ENCODE measurements at regions not wholly inside any gene's neighbourhood (a gene's known extent, or its start where the extent isn't known, plus 50 kb on each side); places are given as distances from the start of the nearest gene placed in this dataset.

DNA sequence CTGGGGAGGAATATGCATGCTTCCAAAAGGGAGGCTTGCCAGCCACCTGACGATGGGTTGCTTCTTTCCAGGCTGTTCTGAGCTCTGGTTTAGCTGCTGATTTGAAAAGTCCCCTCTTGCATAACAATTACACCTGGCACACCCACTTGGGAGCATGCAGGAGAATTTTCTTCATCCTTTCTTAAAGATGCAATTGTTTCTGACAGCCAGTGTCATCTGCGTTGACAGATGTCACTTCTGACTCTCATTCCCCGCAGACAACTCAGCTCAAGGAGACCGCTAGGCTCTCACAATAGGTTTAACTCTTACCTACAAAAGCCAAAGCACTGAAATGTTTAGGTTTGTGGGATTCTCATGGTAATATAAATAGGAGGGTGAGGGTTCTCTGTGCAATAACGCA is 185.6 kb upstream of the SYNPR start:
- H3K27ac ChIP-seq = no peak overlapping the region
- no peak for TF ChIP-seq CTCF (conservative IDR thresholded peaks at IDR 0.05)
- no peak for TF ChIP-seq ZFX (IDR thresholded peaks at IDR 0.05)

DNA sequence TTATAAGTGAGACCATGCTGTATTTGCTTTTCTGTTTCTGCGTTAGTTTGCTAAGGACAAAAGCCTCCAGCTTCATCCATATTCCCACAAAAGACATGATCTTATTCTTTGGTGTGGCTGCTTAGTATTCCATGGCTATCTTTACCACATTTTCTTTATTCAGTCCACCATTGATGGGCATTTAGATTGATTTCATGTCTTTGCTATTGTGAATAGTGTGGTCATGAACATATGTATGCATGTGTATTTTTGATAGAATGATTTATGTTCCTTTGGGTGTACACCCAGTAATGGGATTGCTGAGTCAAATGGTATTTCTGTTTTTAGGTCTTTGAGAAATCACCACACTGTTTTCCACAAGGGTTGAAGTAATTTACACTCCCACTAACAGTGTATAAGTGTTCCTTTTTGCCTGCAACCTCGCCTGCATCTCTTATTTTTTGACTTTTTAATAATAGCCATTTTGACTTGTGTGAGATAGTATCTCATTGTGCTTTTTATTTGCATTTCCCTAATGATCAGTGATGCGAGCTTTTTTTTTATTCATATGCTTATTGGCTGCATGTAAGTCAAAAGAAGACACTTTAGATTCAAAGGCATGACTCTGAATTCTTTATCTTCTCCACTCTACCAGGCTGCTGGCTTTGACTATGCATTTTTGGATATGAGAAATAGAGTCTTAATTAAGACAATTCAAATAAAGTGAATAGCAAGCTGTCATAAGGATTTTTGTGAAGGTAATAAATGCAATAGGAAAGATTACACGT is 183.3 kb upstream of the SYNPR start:
- no peak overlapping the region for H3K27ac ChIP-seq

DNA sequence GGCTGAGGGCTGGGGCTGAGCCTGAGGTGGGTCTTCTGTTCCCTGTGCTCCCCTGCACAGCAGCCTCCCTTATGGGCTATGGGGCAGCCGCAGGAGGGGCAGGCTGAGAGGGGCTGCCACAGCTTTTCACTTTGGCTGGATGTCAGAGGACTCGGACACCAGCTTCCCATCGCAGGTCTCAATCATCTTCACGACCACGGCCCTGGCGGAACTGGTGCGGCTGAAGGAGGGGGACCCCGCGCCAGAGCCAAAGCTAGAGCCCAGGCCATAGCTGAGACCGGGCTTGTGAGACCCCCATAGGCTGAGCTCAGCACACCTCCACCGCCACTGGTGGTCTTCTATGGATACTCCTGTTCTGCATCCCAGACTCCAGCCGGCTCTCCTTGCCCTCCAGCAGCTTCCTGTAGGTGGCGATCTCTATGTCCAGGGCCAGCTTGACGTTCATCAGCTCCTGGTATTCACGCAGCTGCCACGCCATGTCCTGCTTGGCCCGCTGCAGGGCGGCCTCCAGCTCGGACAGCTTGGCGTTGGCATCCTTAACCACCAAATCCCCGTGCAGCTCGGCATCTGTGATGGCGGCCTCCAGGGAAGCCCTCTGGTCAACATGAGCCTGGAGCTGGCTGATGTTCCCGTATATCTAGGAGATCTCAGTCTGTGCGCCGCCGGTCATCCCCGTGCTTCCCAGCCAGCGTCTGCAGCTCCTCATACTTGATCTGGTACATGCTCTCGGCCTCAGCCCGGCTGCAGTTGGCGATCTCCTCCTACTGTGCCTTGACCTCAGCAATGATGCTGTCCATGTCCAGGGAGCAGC is 181.7 kb upstream of the SYNPR start:
- TF ChIP-seq ZFX (IDR thresholded peaks at IDR 0.05) (no peak), CTCF (conservative IDR thresholded peaks at IDR 0.05) (peak; percentile 14; the same call in 1 of the 2 replicates)
- no peak overlapping the region for H3K27ac ChIP-seq

More for the DNA sequence above, 183.3 kb upstream of the SYNPR start:
- TF ChIP-seq ZFX (IDR thresholded peaks at IDR 0.05) (no peak), CTCF (conservative IDR thresholded peaks at IDR 0.05) (no peak)

DNA sequence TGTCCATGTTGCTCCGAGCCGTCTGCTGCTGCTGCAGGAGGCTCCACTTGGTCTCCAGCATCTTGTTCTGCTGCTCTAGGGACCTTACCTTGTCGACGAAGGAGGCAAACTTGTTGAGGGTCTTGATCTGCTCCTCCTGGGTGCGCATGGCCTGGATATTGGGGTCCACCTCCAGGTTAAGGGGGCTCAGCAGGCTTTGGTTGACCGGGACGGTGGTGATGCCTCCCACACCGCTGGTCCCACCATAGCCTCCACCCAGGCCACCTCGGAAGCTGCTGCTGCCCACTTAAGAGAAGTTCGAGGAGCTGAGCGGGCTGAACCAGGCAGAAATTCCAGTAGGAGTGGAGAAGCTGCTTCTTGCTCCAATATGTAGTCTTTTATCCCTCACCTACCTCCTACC is 180.7 kb upstream of the SYNPR start:
- H3K27ac ChIP-seq = no peak overlapping the region
- no peak for TF ChIP-seq CTCF (conservative IDR thresholded peaks at IDR 0.05)
- no peak for TF ChIP-seq ZFX (IDR thresholded peaks at IDR 0.05)

DNA sequence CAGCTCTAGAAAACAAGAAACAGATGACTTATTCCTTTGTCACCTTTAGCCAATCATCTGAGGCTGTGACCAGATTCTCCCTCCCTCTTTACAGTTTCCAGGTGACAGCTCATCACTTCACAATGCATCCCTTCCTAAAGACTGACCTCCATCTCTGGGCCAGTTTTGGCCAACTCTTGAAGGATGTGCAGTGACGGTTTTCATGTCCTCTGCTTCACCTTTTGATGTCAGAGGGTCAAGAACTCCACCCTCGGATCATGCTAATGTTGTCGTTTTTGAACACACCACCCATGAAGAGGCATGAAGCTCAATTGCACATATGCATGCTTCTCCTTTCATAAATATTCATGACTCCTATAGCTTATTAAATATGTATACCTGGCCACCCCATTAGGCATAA is 161.2 kb upstream of the SYNPR start:
- no peak overlapping the region for H3K27ac ChIP-seq
- TF ChIP-seq CTCF (conservative IDR thresholded peaks at IDR 0.05) = no peak
- TF ChIP-seq ZFX (IDR thresholded peaks at IDR 0.05) = no peak

- no peak for TF ChIP-seq ZFX (IDR thresholded peaks at IDR 0.05)
- H3K27ac ChIP-seq = no peak overlapping the region
Measured at GRCh38 chr3:63124090-63124489, 154.0 kb upstream of the SYNPR start.

DNA sequence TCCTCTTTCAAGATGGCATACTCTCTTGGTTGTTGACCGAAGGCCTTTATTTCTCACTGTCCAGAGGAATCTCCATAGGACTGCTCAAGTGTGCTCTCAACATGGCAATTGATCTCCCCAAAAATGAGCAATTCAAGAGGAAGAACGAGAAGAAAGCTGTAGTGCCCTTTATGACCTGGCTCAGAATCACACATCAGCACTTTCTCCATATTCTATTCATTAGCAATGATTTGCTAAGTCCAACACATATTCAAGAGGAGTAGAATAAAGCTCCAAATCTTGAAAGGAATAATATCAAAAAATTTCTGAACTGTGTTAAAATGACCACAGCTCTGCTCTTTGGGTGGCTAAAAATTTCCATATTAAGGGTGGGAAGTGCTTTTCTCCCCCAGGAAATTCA is 151.6 kb upstream of the SYNPR start:
- no peak overlapping the region for H3K27ac ChIP-seq
- TF ChIP-seq ZFX (IDR thresholded peaks at IDR 0.05) (no peak), CTCF (conservative IDR thresholded peaks at IDR 0.05) (no peak)
